Astrocyte (in vitro differentiated cells and primary cell): ENCODE measurements at regions not wholly inside any gene's neighbourhood (a gene's known extent, or its start where the extent isn't known, plus 50 kb on each side); places are given as distances from the start of the nearest gene placed in this dataset.

Experiments
- DNase-seq: peaks from one replicate; pipeline ENCODE4 v3.0.0-alpha.2; 2010; ENCODE audit warnings: low read depth
- FAIRE-seq: peaks from 2 replicates; lab custom pipeline; 2011; peaks lifted over from hg19 to GRCh38; lab: Jason Lieb, UNC
- H2AFZ ChIP-seq: 2 replicates; pipeline ENCODE4 v1.6.0; 2012; ENCODE audit warnings: low read depth, low read length, inconsistent platforms
- H3K27ac ChIP-seq: 2 replicates; pipeline ENCODE4 v1.5.1; 2011; ENCODE audit warnings: low read depth, low read length, inconsistent platforms
- H3K27me3 ChIP-seq: 2 replicates; pipeline ENCODE4 v1.6.0; 2011; ENCODE audit warnings: low read length, inconsistent platforms; ENCODE audit not compliant: insufficient read depth
- H3K36me3 ChIP-seq: 2 replicates; pipeline ENCODE4 v1.5.1; 2011; ENCODE audit warnings: low read length, inconsistent platforms; ENCODE audit not compliant: insufficient read depth
- H3K4me1 ChIP-seq: 2 replicates; pipeline ENCODE4 v1.5.1; 2011; ENCODE audit warnings: low read length, inconsistent platforms; ENCODE audit not compliant: insufficient read depth
- H3K4me2 ChIP-seq: 2 replicates; pipeline ENCODE4 v1.6.0; 2012; ENCODE audit warnings: low read length, inconsistent platforms
- H3K4me3 ChIP-seq: 2 replicates; pipeline ENCODE4 v1.5.1; 2011; ENCODE audit warnings: low read depth, mild to moderate bottlenecking, low read length, inconsistent platforms; ENCODE audit not compliant: insufficient read depth
- H3K79me2 ChIP-seq: 2 replicates; pipeline ENCODE4 v1.6.0; 2012; ENCODE audit warnings: mild to moderate bottlenecking, low read length, inconsistent platforms; ENCODE audit not compliant: insufficient read depth
- H3K9ac ChIP-seq: 2 replicates; pipeline ENCODE4 v1.6.0; 2012; ENCODE audit warnings: mild to moderate bottlenecking, low read length, inconsistent platforms
- H3K9me3 ChIP-seq: 2 replicates; pipeline ENCODE4 v1.5.1; 2012; ENCODE audit warnings: low read depth, mild to moderate bottlenecking, low read length, inconsistent platforms; ENCODE audit not compliant: insufficient read depth
- H4K20me1 ChIP-seq: 2 replicates; pipeline ENCODE4 v1.6.0; 2012; ENCODE audit warnings: low read length, inconsistent platforms; ENCODE audit not compliant: insufficient read depth
- H3K27ac Mint-ChIP-seq: one replicate; pipeline ENCODE4 v1.8.0; 2021; ENCODE audit warnings: mild to moderate bottlenecking, mixed read lengths; ENCODE audit not compliant: unreplicated experiment
- H3K27me3 Mint-ChIP-seq: one replicate; pipeline ENCODE4 v1.8.0; 2021; ENCODE audit warnings: low read depth, mixed read lengths; ENCODE audit not compliant: unreplicated experiment
- H3K36me3 Mint-ChIP-seq: one replicate; pipeline ENCODE4 v1.8.0; 2021; ENCODE audit warnings: low read depth, mixed read lengths; ENCODE audit not compliant: unreplicated experiment
- H3K4me1 Mint-ChIP-seq: one replicate; pipeline ENCODE4 v1.8.0; 2021; ENCODE audit warnings: low read depth, mixed read lengths; ENCODE audit not compliant: unreplicated experiment
- H3K4me3 Mint-ChIP-seq: one replicate; pipeline ENCODE4 v1.8.0; 2021; ENCODE audit warnings: mild to moderate bottlenecking, moderate library complexity, mixed read lengths; ENCODE audit not compliant: unreplicated experiment
- H3K9me3 Mint-ChIP-seq: one replicate; pipeline ENCODE4 v1.8.0; 2021; ENCODE audit warnings: mild to moderate bottlenecking, mixed read lengths; ENCODE audit not compliant: unreplicated experiment
- EZH2 ChIP-seq: IDR thresholded peaks from 2 replicates; pipeline ENCODE4 v1.6.1; 2012; ENCODE audit warnings: mild to moderate bottlenecking, low read length, inconsistent platforms; ENCODE audit not compliant: insufficient read depth
- TF ChIP-seq, protein P1 (sequence below): IDR thresholded peaks from 2 replicates; pipeline ENCODE4 v1.5.1; 2011; ENCODE audit warnings: low read depth, mild to moderate bottlenecking, inconsistent platforms, low read length, moderate library complexity; ENCODE audit not compliant: insufficient read depth

DNA sequence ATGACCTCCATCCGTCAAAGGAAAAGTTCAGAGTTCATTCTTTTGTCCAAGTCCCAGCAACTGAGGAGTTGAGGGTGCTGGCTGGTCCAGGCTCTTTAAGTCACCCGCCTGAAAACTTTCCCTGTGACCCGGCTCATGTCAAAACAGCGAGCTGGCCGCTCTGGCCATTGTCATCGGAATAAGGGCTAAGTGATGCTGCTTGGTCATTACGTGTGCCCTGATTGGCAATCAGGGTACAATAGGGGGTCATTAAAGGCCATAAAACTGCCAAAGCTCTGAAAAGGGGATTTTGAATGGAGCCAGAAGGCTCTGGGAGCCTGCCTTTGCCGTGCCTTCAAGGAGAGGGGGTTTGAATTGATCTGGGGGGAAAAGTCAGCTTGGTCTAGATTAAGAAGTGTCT, 88.5 kb upstream of the IRX3 start:
- Mint-ChIP-seq H3K9me3 (peaks cover 27% of the 10 kb centered on the region), H3K27me3 (peaks cover 10% of the 10 kb centered on the region), H3K4me3 (no peak overlapping the region), H3K27ac (peak overlapping the region; percentile 58), H3K36me3 (no peaks in the 10 kb centered on the region), H3K4me1 (peaks cover 15% of the 10 kb centered on the region)
- Histone ChIP-seq H3K36me3 (no peaks in the 10 kb centered on the region), H3K27ac (no peak overlapping the region), H3K79me2 (no peaks in the 10 kb centered on the region), H3K9ac (no peak overlapping the region), H3K27me3 (no peaks in the 10 kb centered on the region), H3K4me2 (no peak overlapping the region), H4K20me1 (no peaks in the 10 kb centered on the region), H3K4me1 (peaks cover 13% of the 10 kb centered on the region), H3K4me3 (no peak overlapping the region), H2AFZ (no peak overlapping the region), H3K9me3 (peaks cover 8% of the 10 kb centered on the region)
- FAIRE-seq, result no peak
- DNase-seq, result no peak
- TF ChIP-seq, protein P1, sequence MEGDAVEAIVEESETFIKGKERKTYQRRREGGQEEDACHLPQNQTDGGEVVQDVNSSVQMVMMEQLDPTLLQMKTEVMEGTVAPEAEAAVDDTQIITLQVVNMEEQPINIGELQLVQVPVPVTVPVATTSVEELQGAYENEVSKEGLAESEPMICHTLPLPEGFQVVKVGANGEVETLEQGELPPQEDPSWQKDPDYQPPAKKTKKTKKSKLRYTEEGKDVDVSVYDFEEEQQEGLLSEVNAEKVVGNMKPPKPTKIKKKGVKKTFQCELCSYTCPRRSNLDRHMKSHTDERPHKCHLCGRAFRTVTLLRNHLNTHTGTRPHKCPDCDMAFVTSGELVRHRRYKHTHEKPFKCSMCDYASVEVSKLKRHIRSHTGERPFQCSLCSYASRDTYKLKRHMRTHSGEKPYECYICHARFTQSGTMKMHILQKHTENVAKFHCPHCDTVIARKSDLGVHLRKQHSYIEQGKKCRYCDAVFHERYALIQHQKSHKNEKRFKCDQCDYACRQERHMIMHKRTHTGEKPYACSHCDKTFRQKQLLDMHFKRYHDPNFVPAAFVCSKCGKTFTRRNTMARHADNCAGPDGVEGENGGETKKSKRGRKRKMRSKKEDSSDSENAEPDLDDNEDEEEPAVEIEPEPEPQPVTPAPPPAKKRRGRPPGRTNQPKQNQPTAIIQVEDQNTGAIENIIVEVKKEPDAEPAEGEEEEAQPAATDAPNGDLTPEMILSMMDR, result no peak
- no peak for TF ChIP-seq EZH2

DNA sequence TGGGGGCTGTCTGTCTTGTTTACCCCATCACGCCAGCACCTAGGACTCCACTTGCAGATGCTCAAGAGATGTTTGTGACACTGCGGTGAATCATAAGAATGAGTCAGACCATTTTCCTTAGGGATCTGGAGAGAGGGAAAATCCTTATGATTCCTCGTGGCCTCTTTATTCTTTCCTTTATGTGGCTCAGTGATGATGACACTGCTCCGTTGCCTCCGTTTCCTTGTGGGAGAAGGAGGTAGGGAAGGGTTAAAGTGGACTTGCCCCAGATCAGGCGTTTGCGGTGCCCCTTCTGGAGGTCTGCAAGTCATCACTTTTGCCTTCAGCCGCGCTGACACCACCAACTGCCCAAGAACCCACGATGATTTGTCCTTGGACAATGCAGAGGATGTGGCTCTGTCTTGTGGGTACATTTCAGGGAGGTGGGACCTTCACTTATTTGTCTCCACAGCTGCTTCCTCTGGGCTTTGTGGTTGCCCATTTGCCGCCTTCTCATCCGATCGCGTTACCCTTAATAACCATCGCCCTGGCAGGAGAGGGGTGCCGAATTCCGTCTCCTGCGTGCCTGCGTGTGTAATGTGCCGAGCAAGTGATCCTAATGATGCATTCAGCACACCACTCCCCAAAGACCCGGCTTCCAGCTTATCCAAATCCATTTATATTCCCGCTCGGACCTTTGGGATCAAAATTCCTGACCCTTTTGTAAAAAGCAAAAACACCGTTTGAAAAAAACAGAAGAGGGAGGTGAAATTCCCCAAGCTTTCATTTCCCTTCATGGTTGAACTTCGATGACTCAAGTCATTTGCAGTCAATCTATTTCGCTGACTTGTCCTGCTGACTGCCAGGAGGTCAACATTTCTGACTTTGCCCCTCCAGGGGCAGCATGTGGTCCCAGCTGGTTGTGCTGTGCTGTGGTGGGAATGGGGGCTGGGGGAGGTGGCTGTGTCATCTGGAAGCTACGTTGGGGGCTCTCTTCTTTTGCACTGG, 87.2 kb upstream of the IRX3 start:
- FAIRE-seq, result peak; percentile 83
- H3K4me1 ChIP-seq, result peaks cover 13% of the 10 kb centered on the region
- no peaks in the 10 kb centered on the region for H3K79me2 ChIP-seq
- H4K20me1 ChIP-seq, result no peaks in the 10 kb centered on the region
- peak; percentile 77 for DNase-seq
- H3K4me3 Mint-ChIP-seq, result peak overlapping the region; percentile 40
- no peaks in the 10 kb centered on the region for H3K36me3 ChIP-seq
- peak overlapping the region; percentile 69 for H3K9ac ChIP-seq
- H3K4me1 Mint-ChIP-seq, result peaks cover 15% of the 10 kb centered on the region
- TF ChIP-seq EZH2, result no peak
- TF ChIP-seq, protein P1, result no peak
- H3K27ac Mint-ChIP-seq, result peak overlapping the region; percentile 80
- peak overlapping the region; percentile 72 for H3K27ac ChIP-seq
- peak overlapping the region; percentile 47 for H3K4me3 ChIP-seq
- H2AFZ ChIP-seq, result peak overlapping the region; percentile 77
- peak overlapping the region; percentile 88 for H3K4me2 ChIP-seq
- no peaks in the 10 kb centered on the region for H3K27me3 ChIP-seq
- H3K36me3 Mint-ChIP-seq, result no peaks in the 10 kb centered on the region
- H3K27me3 Mint-ChIP-seq, result peaks cover 4% of the 10 kb centered on the region
- peaks cover 8% of the 10 kb centered on the region for H3K9me3 ChIP-seq
- peaks cover 17% of the 10 kb centered on the region for H3K9me3 Mint-ChIP-seq
